UCSD-AML1 (cell line): ENCODE measurements at regions not wholly inside any gene's neighbourhood (a gene's known extent, or its start where the extent isn't known, plus 50 kb on each side); places are given as distances from the start of the nearest gene placed in this dataset.

Source experiments
- DNase-seq: peaks from one replicate; lab custom pipeline; 2025; ENCODE audit not compliant: unreplicated experiment; lab: John Stamatoyannopoulos, UW

DNA sequence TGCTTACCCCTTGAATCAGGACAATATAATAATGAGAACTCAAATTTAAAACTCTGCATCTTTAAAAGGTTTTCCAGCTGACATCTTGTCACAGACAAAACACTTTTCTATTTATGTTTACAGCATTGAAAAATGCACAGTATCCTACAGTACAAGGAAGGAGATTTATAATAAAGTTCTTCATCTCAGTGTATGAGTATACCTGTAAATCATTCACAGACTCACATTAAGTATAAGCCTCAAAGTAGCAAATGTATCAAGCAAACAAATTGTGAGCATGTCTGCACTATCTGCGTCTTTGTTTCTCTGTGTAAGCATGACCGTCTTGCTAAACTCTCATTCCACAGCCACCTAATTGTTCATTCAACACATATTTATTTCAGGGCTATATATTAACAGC, 52.8 kb downstream of the PPP1R2C start:
- no peak for DNase-seq

DNA sequence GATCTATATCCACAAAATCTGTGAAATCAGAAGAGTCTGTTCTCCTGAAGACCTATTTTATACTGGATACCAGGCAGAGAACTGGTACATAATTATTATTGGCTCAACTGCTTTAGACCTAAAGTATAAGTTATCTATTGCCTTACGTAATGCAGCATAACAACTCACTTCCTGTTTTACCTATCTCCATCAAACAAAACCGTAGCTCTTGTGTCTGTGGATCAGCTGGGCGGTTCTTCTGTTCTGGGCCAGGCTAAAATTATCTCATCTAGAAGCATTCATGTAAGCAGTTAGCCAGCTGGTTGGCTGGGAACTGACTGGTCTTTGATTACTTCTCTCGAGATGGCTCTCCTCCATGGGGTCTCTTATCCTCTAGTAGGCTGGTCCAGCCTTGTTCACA, 57.8 kb downstream of the PPP1R2C start:
- DNase-seq: no peak

DNA sequence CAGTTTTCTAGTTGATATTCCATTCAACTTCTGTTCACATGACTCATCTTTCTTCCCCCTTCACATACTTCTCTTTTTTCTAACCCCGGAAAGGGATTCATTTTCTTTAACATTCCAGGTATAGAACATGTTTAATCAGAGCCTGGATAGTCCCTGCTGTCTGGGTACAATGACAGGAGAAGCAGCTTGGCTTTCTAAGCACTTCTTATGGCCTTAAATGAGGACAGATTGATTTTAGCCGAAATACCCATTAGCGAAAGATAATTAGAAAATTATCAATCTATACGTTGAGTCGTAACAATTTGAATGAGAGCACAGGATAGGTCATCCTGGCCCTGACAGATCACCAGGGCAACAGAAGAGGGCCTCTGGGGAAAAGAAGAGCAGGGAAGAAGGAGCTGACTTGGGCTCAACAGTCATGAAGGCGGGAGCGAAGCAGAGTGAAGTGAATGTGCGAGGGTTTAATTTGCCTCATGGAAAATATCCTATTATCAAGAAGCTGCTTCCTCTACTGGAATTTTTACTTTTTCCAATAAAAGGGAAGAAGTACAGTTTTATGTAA, 62.2 kb downstream of the PPP1R2C start:
- no peak for DNase-seq

DNA sequence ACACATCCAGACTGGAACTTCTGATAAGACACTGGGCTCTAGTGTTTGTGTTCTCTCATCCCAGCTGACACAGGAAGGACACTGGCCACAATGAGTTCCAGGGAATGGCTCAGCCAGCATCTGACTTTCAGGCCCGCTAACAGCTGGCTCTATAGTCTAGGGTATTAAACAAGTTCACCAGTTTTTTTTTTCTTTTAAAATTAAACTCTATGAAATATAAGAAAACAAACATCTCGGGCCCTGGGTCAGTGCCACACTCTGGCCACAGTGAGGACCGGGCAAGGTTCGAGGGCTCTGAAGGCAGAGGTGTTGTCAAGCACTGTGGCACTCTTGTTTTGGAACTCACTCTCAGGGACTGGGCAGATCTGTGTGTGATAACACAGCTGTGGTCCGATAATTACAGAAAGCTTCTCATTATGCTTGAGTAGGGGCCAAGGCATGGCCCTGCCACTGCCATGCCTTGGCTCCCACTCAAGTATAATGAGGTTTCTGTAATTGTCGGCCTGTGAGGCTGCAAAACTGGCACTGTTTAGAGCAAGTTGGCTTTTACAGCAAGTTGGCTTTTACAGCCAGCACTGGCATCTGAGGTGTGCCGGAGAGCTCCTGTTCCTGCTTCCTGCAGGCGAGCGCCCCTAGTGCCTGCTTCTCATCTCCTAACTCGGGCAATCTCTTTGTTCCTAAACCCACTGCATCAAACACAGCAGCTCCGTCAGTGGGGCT, 62.8 kb downstream of the PPP1R2C start:
- no peak for DNase-seq

DNA sequence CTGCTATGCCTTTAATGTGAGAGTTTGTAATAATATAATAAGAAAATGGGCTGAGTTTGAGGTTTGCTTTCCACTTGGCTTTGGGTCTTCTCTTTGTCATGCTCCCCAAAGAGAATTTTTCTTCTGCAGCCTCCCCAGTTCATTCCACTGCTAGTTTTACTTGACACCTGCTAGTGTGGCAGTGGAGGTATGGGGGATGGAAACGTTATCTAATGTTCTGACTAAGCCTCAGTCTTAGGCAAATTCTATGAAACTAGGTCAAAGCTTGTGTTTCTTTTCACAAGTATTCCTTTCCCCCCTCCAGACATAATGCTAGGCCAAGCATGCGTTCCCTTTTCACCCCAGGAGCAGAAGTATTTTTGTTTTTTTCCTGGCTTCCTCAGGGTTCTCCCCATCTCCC, 67.5 kb downstream of the PPP1R2C start:
- DNase-seq: no peak

DNA sequence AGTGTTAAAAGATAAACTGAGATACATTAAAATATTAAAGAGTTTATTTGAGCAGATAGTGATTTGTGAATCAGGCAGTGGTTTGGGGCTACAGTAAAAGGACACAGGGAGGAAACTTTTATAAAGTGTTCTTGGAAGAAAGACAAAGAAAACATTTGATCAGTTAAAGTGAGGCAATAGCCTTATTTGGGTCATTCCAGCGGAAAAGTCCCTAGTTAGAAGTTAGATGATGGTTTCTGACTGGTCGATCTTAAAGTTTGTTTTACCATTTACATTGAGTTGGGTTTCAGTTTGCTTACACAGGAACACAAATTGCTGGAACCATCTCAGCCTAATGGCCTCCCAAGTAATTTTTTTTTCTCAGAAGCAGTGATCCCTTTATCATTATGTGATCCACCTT, 69.7 kb downstream of the PPP1R2C start:
- DNase-seq: no peak

DNA sequence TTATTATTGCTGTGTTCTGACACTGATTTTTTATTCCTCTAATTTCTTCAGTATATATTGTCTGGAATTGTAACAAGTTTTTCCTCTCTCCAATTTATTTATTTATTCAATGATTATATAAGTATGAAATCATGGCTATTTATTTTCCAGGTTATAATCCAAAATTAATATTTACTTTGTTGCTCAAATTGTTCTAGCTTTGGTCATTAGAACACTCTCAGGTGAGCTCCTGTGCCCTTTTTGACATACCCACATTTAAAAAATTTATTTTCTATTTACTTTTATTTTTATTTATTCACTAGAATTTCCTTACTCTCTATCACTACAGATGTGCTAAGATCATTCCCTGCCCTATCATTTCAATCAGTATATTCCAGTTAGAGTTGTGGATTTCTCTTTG, 70.2 kb downstream of the PPP1R2C start:
- DNase-seq: no peak

DNA sequence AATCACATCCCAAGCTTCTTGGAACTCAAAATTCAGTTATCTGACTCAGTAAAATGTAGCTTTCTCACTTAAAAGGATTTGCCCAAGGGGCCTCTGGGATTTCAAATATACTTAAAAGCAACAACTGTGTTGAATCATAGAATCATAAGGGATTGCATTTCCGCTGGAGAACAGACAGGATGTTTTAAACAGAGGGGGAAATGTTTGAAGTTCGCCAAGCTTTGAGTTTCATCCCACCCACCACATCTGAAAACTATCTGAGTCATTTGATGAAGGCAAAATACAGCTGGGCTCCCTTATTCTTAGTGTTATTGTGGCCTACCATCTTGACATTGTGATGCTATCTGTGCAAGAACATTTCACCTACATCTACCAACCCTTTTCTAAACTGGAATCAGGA, 73.5 kb downstream of the PPP1R2C start:
- DNase-seq: no peak

DNA sequence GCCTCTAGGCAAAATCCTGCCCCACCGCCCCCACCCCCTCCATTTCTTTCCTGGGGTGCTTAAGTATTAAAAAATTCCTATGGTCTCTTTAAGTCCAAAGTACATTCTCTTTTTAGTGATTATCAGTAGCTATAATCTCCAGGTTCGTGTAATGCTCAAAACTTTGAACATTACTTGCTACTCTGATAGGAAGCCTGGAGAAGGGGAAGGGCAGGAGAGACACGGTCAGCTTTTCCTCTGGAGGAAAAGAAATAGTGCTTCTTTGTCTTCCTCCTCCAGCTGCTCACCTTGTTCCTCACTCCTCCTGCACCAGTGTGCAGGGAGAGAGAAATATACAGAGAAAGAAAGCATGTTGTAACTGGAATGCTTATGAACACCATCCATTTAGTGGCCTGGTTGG, 80.4 kb downstream of the PPP1R2C start:
- DNase-seq: no peak

DNA sequence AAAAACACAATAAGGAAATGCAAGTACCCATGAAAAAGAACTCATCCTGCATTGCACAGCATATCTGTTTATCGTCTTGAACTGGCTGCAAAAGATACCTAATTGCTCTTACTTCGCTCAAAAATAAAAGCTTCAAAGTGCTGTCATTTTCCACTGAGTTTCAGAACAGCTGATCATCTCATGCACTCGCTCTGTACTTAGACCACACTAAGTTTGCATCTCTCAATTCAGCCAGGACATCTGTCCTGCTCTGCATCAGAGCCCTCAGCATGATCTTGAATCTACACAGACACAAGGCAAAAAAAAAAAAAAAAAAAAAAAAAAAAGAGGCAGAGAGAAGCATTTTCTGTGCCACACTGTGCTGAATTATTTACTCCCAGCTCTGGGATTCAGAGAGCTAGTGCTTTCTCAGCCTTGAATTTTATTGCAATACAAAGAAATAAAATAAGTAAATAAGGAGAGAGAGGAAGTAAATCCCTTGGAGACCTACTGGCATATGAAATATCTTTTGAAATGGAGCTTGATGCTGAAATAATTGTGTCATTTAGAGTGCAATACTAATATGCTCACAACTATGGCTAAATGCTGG, 81.3 kb downstream of the PPP1R2C start:
- DNase-seq: no peak

DNA sequence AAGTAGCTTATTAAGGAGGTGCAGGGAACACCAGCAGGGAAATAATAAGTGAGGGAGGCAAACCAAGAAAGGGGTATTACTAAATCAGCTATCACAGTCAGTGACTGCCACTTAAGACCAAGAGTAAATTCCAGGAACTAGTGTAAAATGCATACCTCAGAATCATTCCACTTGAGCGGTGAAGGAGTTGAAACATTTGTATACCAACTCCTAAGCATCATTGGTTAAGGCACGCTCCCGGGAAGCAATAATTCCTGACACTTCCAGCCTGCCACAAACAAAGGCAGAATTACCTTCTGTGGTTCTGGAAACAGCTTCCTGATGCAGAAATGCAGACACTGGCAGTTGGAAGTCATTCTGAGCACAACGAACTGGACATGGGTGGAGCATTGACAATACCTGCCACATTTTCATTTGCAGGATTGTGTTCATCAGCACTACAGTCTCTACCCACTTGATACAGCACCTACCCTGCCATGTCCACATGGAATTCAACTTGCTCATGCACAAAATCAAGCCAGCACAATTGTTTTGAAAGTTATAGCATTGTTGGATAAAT, 82.1 kb downstream of the PPP1R2C start:
- DNase-seq: no peak

DNA sequence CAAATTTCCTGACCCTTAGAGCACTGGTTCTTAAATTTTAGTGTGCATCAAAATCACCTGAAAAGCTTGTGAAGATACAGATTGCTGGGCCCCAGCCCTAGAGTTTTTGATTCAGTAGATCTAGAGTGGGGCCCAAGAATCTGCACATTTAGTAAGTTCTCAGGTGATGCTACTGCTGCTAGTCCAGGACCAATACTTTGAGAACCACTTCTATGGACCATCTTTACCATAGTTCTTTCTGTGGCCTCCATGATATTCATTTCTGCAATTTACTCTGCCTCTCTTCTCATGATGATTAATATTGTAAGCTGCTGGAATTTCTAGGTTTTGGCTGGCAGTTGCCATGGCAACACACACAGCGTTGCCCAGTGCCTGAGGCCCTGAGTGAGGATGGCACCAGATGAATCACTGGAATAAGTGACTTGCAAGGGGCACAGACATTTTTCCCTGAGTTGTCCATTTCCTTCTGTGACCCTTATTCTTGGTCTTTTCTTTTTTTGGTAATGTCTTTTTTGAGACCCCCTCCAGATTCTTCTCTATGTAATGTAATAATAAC, 83.6 kb downstream of the PPP1R2C start:
- no peak for DNase-seq

DNA sequence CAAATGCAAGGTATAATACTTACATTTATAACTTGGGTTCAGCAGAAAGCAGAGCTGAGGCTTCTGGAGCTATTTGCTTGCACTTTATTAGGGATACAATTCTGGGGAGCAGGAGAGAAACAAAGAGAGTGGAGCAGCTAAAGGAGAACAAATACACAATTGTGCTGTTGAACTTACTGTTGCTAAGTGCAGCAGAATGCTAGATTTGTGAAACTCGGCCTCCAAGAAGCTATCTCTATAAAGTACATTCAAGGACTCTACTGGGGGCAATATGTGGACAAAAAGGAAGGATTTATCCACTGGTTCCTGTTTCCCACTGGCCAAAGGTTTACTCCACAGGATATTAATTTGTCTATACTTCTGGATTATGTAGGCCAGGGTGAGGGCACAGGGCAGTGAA, 86.8 kb downstream of the PPP1R2C start:
- no peak for DNase-seq

DNA sequence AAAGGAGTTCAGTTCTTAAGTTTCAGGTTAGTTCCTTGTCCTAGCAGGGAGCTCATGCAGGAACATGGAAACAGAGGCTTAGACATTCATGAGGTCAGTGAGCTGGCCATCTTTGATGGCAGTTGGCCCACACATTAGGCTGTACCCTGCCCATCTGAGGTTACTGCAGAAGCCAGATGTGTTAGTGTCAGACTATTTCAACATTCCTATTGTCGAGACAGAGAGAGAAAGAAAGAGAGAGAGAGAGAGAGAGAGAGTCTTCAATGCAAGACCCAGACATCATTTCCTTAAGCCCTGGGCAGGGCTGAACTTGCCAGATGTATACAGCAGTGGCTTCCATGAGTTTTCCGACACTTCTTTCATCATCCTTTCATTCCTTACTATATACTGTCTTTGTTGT, 91.3 kb downstream of the PPP1R2C start:
- no peak for DNase-seq

DNA sequence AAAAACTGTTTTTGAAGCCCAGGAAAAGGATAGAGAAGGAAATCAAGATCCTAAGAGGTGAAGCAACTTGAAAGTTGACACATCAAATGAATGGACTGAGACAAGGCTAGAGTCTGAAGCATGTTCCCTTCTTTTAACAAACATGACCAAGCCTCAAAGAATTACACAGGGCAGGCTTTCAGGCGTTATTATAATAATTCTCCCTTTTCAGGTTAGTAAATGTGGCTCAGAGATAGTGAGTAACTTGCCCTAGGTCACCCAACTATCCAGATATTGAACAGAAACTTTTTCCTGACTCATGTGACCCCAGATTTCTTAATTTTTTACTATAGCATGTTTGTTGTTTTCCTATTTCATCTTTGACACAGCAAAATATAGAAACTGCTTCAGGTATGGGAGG, 91.7 kb downstream of the PPP1R2C start:
- DNase-seq: no peak

DNA sequence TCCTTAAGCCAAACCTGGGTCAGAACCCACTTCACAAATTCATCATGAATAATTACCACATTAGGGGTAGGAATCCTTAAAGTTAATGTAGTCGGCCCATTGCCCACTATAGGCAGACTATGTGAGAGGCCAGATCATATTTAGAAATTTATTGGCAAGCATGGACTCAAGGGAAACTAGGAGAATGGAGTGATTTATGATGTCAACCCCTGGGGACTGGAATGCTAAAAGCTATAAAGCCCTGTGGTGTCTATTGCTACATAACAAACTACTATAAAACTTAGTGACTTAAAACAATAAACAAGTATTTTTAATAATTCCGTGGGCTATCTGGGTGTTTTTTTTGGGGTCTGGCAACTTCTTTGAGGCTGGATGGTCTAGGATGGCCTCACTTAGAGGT, 93.9 kb downstream of the PPP1R2C start:
- no peak for DNase-seq

DNA sequence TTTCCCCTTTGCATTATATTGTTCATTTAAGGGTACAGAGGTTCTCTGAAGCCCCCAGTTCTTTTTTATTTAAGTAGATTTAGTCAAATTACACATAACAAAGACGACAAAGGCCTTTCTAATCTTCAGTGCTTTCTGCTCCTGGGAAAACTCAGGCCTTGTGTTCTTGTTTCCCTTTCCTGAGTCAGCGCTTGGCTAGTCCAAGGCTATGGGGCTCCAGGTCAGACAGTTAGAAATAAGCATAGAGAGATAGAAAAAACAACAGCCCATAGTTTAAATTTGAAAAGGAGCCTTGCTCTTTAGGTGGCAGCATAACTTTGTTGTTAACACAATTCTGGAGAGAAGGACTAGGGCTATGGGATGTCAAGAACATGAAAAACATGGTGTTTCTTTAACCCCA, 97.3 kb downstream of the PPP1R2C start:
- no peak for DNase-seq

DNA sequence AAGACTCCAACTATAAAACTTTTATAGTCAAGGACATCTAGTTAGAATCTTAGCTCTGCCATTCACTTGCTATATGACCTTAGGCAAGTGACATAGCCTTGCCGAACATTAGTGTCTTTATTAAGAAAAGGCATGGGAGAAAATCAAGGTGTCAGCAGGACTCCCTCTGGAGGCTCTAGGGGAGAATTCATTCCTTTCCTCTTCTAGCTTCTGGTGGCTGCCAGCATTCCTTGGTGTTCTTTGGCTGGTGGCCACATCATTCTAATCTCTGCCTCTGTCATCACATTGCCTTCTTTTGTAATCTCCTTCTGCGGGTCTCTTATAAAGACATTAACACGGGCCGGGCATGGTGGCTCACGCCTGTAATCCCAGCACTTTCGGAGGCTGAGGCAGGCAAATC, 99.8 kb downstream of the PPP1R2C start:
- DNase-seq: no peak

DNA sequence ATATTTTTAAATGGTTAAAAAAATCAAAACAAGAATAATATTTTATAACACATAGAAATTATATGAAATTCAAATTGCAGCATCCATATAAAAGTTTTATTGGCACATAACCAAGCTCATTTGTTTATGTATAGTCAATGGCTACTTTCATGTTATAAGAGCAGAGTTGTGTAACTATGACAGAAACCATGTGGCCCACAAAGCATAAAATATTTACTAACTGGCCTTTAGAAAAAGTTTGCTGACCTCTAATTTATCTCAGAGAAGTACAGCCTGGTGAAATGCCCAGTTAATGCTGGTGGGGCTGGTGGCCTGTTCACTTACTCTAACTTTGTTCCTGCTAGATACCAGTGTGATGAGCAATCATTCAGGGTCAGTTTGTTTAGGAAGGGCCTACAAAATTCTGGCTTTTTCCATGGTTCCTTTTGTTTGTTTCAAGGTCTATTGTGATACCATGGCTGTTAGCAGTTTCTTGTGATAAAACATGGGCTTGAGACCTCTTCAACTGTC, 104.6 kb downstream of the PPP1R2C start:
- no peak for DNase-seq

DNA sequence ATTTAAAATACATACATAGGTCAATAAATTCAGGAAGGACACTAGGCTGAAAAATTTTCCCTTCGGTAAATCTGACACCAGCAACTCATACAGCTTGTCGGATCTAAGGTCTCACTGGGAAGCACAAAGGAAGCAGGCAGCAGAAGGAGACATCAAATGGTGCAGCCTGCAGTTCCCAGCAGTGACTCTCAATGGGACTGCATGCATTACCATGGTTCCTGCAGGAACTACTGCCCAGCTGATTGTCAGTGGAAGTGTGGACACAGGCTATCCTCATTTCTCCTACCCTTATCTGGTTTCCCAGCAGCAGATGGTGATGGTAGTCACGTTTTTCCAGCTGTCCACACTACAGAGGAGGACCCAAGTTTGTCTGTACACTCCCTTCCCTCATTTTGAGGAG, 113.3 kb downstream of the PPP1R2C start:
- no peak for DNase-seq

DNA sequence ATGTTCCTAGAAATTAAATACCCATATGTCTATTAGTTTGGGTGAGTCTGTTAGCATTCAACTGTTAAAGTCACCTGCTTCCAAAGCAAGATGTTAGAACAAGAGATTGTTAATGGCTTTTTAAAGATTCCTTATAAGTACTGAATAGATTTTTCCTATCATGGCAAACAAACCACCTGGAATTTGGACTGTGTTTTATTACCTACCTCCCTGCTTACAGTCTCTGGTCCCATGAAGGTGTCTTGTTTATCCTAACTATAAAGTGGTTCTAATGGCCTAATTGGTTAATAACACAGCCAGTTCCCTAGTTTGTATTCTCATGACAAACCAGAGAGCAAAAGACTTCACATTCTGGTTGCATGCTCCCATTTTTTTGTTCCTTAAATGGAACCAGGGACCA, 149.5 kb downstream of the PPP1R2C start:
- DNase-seq: no peak

DNA sequence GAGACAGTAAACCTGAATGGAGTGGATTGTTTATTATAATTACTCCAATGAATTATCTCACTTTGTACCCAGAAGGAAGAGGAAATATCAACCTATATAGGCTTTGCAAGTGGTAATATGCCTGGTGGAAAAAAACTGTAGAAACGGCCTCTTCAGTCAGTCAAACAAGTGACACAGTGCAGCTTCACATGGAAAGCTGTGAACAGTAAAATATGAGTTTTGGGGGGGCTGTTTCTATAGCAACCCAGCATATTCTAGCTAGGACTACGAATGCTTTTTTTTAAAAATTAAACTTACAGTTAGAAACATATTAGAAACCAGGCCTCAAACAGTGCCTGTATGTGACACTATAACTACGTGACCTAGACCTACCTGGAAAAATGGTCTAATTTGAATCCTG, 150.1 kb downstream of the PPP1R2C start:
- DNase-seq: no peak
